Smooth muscle cell (in vitro differentiated cells): ENCODE measurements at regions not wholly inside any gene's neighbourhood (a gene's known extent, or its start where the extent isn't known, plus 50 kb on each side); places are given as distances from the start of the nearest gene placed in this dataset. TPM values are rescaled to one million over a fixed set of nuclear protein-coding genes. Genes with fewer than 3 reads are reported as not detected.

Experiments
- small RNA-seq: library from RNA; depleted of rRNA; stranded (forward); fragments of <200 nt; gene quantifications from one replicate; pipeline ENCODE3, GENCODE V24; 2014

Small RNAs in the stretch of these regions (small RNA-seq; reads per million reads assigned to genes)
- not detected for gene Z96811.1
